ENCODE measurements at regions not wholly inside any gene's neighbourhood (a gene's known extent, or its start where the extent isn't known, plus 50 kb on each side); places are given as distances from the start of the nearest gene placed in this dataset.
A peak's percentile ranks its signal among the peaks of the same experiment; 100 is the strongest.

GRCh38 chr2:64283641-64284361 lies 139.6 kb upstream of the PELI1 start:
- Mint-ChIP-seq H3K9me3 (no peaks in the 10 kb centered on the region), H3K4me3 (no peak overlapping the region)
- CTCF ChIA-PET = interaction anchor here (0.9 kb wide), 1 partner anchor 47 kb away, joined by 3 read pairs; no protein-coding TSS in a partner anchor

DNA sequence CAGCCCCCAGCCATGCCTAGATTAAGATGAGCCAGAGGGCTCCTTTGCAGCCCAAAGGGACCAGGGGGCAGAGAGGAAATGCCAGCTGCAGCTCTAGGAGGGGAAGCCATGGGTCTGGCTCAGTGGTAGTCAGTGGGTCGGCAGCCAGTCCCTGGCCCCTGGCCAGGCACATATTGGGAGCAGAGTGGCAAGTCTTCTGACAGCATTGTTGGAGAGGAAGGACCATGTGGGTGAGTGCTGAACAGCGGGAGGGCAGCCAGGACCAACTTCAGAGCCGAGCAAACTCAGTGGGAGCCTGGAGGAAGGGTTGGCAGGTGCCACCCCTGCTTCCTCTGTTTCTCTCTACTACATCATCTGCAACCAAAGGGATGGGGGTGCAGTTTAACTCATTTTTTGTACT lies 140.5 kb upstream of the PELI1 start:
- CTCF ChIA-PET = no interaction called here
- Mint-ChIP-seq H3K36me3 (no peaks in the 10 kb centered on the region), H3K4me3 (no peak overlapping the region), H3K4me1 (no peaks in the 10 kb centered on the region), H3K27me3 (peaks cover 0 to 3% of the 10 kb centered on the region in 2 donors), H3K27ac (peak overlapping the region in 1 of 8 donors; percentile 8), H3K9me3 (no peaks in the 10 kb centered on the region)
- Histone ChIP-seq H3K27ac (ENCODE audit: low read depth, low read length) (no peak overlapping the region), H3K4me3 (ENCODE audit: low read length) (no peak overlapping the region), H3K36me3 (ENCODE audit: insufficient read depth, low read length) (no peaks in the 10 kb centered on the region), H3K4me1 (ENCODE audit: insufficient read depth, low read length) (peaks cover 17% of the 10 kb centered on the region), H3K27me3 (ENCODE audit: insufficient read depth, low read length, poor library complexity, severe bottlenecking) (no peaks in the 10 kb centered on the region), H3K9me3 (ENCODE audit: low read length) (no peaks in the 10 kb centered on the region)
- POLR2A ChIA-PET = no interaction called here
- DNase-seq = no peak

More at GRCh38 chr2:64283641-64284361, 139.6 kb upstream of the PELI1 start:
- Histone ChIP-seq H3K4me3 (ENCODE audit: low read length) (peak overlapping the region; percentile 13), H3K4me1 (ENCODE audit: insufficient read depth, low read length) (peaks cover 17% of the 10 kb centered on the region), H3K27me3 (ENCODE audit: insufficient read depth, low read length, poor library complexity, severe bottlenecking) (no peaks in the 10 kb centered on the region), H3K27ac (ENCODE audit: low read depth, low read length) (no peak overlapping the region), H3K9me3 (ENCODE audit: low read length) (no peaks in the 10 kb centered on the region), H3K36me3 (ENCODE audit: insufficient read depth, low read length) (no peaks in the 10 kb centered on the region)
- H3K36me3 Mint-ChIP-seq = no peaks in the 10 kb centered on the region
- H3K4me1 Mint-ChIP-seq = no peaks in the 10 kb centered on the region
- no peak overlapping the region for H3K27ac Mint-ChIP-seq
- DNase-seq = peak in 2 of 5 donors; percentile 19 to 27
- peaks cover 0 to 3% of the 10 kb centered on the region in 2 donors for H3K27me3 Mint-ChIP-seq
- POLR2A ChIA-PET = interaction anchor here (0.5 to 1.0 kb wide), 2 partner anchors 42 to 944 kb away, joined by 3 to 4 read pairs; partner anchors contain the start of gene ACTR2

GRCh38 chr2:64287202-64287740 lies 143.1 kb upstream of the PELI1 start:
- CTCF ChIA-PET = no interaction called here
- H3K27ac Mint-ChIP-seq = no peak overlapping the region
- no peaks in the 10 kb centered on the region for H3K4me1 Mint-ChIP-seq

GRCh38 chr2:64288321-64289193 lies 144.3 kb upstream of the PELI1 start:
- H3K27ac ChIP-seq (ENCODE audit: low read depth, low read length) = no peak overlapping the region
- no peak for DNase-seq
- ChIA-PET POLR2A (no interaction called here), CTCF (no interaction called here)
- Mint-ChIP-seq H3K4me1 (no peaks in the 10 kb centered on the region), H3K36me3 (no peaks in the 10 kb centered on the region), H3K27me3 (peaks cover 4 to 12% of the 10 kb centered on the region in 2 donors), H3K27ac (no peak overlapping the region), H3K4me3 (no peak overlapping the region), H3K9me3 (peaks cover 0 to 2% (median 0%) of the 10 kb centered on the region in 5 donors)
- no peaks in the 10 kb centered on the region for H3K27me3 ChIP-seq (ENCODE audit: insufficient read depth, low read length, poor library complexity, severe bottlenecking)
- no peak overlapping the region for H3K4me3 ChIP-seq (ENCODE audit: low read length)
- peaks cover 7% of the 10 kb centered on the region for H3K4me1 ChIP-seq (ENCODE audit: insufficient read depth, low read length)
- H3K9me3 ChIP-seq (ENCODE audit: low read length) = no peaks in the 10 kb centered on the region
- no peaks in the 10 kb centered on the region for H3K36me3 ChIP-seq (ENCODE audit: insufficient read depth, low read length)

More at GRCh38 chr2:64287202-64287740, 143.1 kb upstream of the PELI1 start:
- peaks cover 17% of the 10 kb centered on the region for H3K4me1 ChIP-seq (ENCODE audit: insufficient read depth, low read length)
- no peaks in the 10 kb centered on the region for H3K36me3 ChIP-seq (ENCODE audit: insufficient read depth, low read length)
- Mint-ChIP-seq H3K36me3 (no peaks in the 10 kb centered on the region), H3K27me3 (peaks cover 0 to 12% of the 10 kb centered on the region in 2 donors), H3K4me3 (peak overlapping the region in 1 of 7 donors; percentile 7), H3K9me3 (peaks cover 0 to 2% (median 0%) of the 10 kb centered on the region in 5 donors)
- H3K4me3 ChIP-seq (ENCODE audit: low read length) = no peak overlapping the region
- H3K9me3 ChIP-seq (ENCODE audit: low read length) = no peaks in the 10 kb centered on the region
- POLR2A ChIA-PET = no interaction called here
- no peak overlapping the region for H3K27ac ChIP-seq (ENCODE audit: low read depth, low read length)
- DNase-seq = no peak
- H3K27me3 ChIP-seq (ENCODE audit: insufficient read depth, low read length, poor library complexity, severe bottlenecking) = no peaks in the 10 kb centered on the region

DNA sequence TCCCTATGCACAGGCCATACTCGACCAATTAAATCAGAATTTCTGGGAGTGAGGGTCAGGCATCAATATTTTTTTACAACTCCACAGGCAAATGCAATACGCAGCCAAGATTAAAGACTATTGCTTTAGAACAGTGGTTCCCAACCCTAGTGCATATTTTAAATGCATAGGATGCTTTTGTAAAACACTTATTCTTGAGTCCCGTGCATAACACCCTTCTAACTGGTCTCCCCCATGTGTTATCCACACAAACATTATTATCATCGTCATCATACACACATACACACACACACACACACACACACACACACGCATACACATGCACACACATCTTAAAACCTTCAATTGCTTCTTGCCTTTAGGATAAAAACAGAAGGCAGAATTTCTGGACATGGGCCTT lies 145.0 kb upstream of the PELI1 start:
- POLR2A ChIA-PET = no interaction called here
- no peak overlapping the region for H3K4me3 ChIP-seq (ENCODE audit: low read length)
- no peaks in the 10 kb centered on the region for H3K9me3 ChIP-seq (ENCODE audit: low read length)
- Mint-ChIP-seq H3K4me1 (no peaks in the 10 kb centered on the region), H3K4me3 (no peak overlapping the region), H3K27me3 (peaks cover 4 to 12% of the 10 kb centered on the region in 2 donors), H3K27ac (no peak overlapping the region), H3K36me3 (no peaks in the 10 kb centered on the region), H3K9me3 (peaks cover 0 to 2% (median 0%) of the 10 kb centered on the region in 5 donors)
- no peak overlapping the region for H3K27ac ChIP-seq (ENCODE audit: low read depth, low read length)
- H3K27me3 ChIP-seq (ENCODE audit: insufficient read depth, low read length, poor library complexity, severe bottlenecking) = no peaks in the 10 kb centered on the region
- CTCF ChIA-PET = no interaction called here
- H3K4me1 ChIP-seq (ENCODE audit: insufficient read depth, low read length) = peaks cover 2% of the 10 kb centered on the region
- no peak for DNase-seq
- no peaks in the 10 kb centered on the region for H3K36me3 ChIP-seq (ENCODE audit: insufficient read depth, low read length)

DNA sequence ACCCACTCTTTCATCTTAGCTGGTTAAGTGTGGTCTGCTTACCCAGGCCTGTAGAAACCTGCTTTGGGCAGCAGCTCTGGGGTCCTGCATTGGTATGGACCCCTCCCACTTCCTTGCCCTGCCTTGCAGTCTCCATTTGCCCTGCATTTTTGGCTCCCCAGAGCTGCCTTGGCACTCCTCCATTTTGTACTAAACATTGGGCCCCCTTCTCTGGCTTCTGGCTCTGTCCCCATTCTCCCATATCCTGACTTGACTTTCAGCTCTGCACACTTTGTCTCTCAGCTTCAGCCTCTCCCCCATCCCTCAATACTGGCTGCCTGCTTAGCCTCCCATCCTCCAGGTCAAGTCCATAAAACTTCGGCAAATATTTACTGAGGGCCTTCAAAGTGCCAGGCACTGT lies 145.5 kb upstream of the PELI1 start:
- no peaks in the 10 kb centered on the region for H3K27me3 ChIP-seq (ENCODE audit: insufficient read depth, low read length, poor library complexity, severe bottlenecking)
- H3K36me3 ChIP-seq (ENCODE audit: insufficient read depth, low read length) = no peaks in the 10 kb centered on the region
- H3K9me3 ChIP-seq (ENCODE audit: low read length) = no peaks in the 10 kb centered on the region
- H3K27ac ChIP-seq (ENCODE audit: low read depth, low read length) = no peak overlapping the region
- Mint-ChIP-seq H3K4me3 (no peak overlapping the region), H3K4me1 (no peaks in the 10 kb centered on the region), H3K36me3 (no peaks in the 10 kb centered on the region), H3K27ac (peak overlapping the region in 1 of 8 donors; percentile 66), H3K9me3 (peaks cover 0 to 2% (median 0%) of the 10 kb centered on the region in 5 donors), H3K27me3 (peaks cover 4 to 12% of the 10 kb centered on the region in 2 donors)
- ChIA-PET CTCF (no interaction called here), POLR2A (interaction anchor here (0.6 kb wide), 1 partner anchor 141 kb away, joined by 3 read pairs; no protein-coding TSS in a partner anchor)
- no peaks in the 10 kb centered on the region for H3K4me1 ChIP-seq (ENCODE audit: insufficient read depth, low read length)
- no peak for DNase-seq
- no peak overlapping the region for H3K4me3 ChIP-seq (ENCODE audit: low read length)

DNA sequence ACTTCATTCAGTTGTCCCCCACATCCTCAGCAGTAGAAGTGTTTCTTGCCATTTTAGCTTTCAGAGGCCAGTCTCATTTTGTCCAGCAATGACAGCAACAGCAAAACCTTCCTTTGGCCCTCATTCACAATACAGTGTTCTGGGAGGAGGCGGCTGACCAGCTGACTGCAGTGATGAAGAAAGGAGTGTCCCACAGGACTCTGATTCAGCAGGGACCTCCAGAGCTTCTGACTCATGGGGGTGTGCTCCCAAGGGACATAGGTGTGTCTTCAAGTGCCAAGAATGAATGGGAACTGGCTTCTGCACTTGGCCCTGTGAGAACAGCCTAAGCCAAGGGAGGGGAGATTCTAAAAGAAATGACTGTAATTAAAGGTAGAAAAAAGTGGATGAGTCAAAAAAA lies 147.0 kb upstream of the PELI1 start:
- no peaks in the 10 kb centered on the region for H3K36me3 Mint-ChIP-seq
- CTCF ChIA-PET = no interaction called here
- DNase-seq = no peak

More for the DNA sequence above, 147.0 kb upstream of the PELI1 start:
- H3K4me3 ChIP-seq (ENCODE audit: low read length) = no peak overlapping the region
- Mint-ChIP-seq H3K4me1 (peaks cover 8 to 11% (median 9%) of the 10 kb centered on the region in 3 donors), H3K27me3 (peaks cover 8 to 17% of the 10 kb centered on the region in 2 donors), H3K4me3 (no peak overlapping the region), H3K9me3 (peaks cover 0 to 2% (median 0%) of the 10 kb centered on the region in 5 donors), H3K27ac (peak overlapping the region in 1 of 8 donors; percentile 42)
- H3K36me3 ChIP-seq (ENCODE audit: insufficient read depth, low read length) = no peaks in the 10 kb centered on the region
- H3K27me3 ChIP-seq (ENCODE audit: insufficient read depth, low read length, poor library complexity, severe bottlenecking) = no peaks in the 10 kb centered on the region
- POLR2A ChIA-PET = no interaction called here
- no peaks in the 10 kb centered on the region for H3K4me1 ChIP-seq (ENCODE audit: insufficient read depth, low read length)
- no peaks in the 10 kb centered on the region for H3K9me3 ChIP-seq (ENCODE audit: low read length)
- no peak overlapping the region for H3K27ac ChIP-seq (ENCODE audit: low read depth, low read length)

All from CD8-positive, alpha-beta memory T cell (primary cell).